ENCODE measurements at regions not wholly inside any gene's neighbourhood (a gene's known extent, or its start where the extent isn't known, plus 50 kb on each side); places are given as distances from the start of the nearest gene placed in this dataset.

- H3K9me3 ChIP-seq = no peaks in the 10 kb centered on the region
- peaks cover 35% of the 10 kb centered on the region for H3K27me3 ChIP-seq (ENCODE audit: low read depth)
- H3K36me3 ChIP-seq (replicated peaks) = no peaks in the 10 kb centered on the region
- in situ Hi-C loops (cut with MboI; ENCODE audit: low sequenced_read_pairs) = no loop called here
- no peak overlapping the region for H3K4me3 ChIP-seq
- DNase-seq (ENCODE audit: low spot score in 2 of 2) = no peak
- H3K4me1 ChIP-seq = no peaks in the 10 kb centered on the region
These were observed 52.0 kb upstream of the GRAMD1B start for GRCh38 chr11:123378096-123378495.

GRCh38 chr11:123377355-123377754, 52.7 kb upstream of the GRAMD1B start:
- DNase-seq (ENCODE audit: low spot score in 2 of 2) = no peak
- no peaks in the 10 kb centered on the region for H3K9me3 ChIP-seq

GRCh38 chr11:123375832-123376231, 54.2 kb upstream of the GRAMD1B start:
- no peak overlapping the region for H3K4me3 ChIP-seq
- no peaks in the 10 kb centered on the region for H3K4me1 ChIP-seq
- H3K27me3 ChIP-seq (ENCODE audit: low read depth) = peaks cover 34% of the 10 kb centered on the region
- no peaks in the 10 kb centered on the region for H3K9me3 ChIP-seq
- no peak for DNase-seq (ENCODE audit: low spot score in 2 of 2)
- in situ Hi-C loops (cut with MboI; ENCODE audit: low sequenced_read_pairs) = no loop called here
- no peaks in the 10 kb centered on the region for H3K36me3 ChIP-seq (replicated peaks)

More at GRCh38 chr11:123377355-123377754, 52.7 kb upstream of the GRAMD1B start:
- in situ Hi-C loops (cut with MboI; ENCODE audit: low sequenced_read_pairs) = no loop called here
- Histone ChIP-seq H3K4me3 (no peak overlapping the region), H3K27me3 (ENCODE audit: low read depth) (peaks cover 34% of the 10 kb centered on the region), H3K36me3 (replicated peaks) (no peaks in the 10 kb centered on the region), H3K4me1 (no peaks in the 10 kb centered on the region)

- Histone ChIP-seq H3K4me3 (no peak overlapping the region), H3K9me3 (no peaks in the 10 kb centered on the region), H3K27me3 (ENCODE audit: low read depth) (peaks cover 34% of the 10 kb centered on the region), H3K4me1 (no peaks in the 10 kb centered on the region), H3K36me3 (replicated peaks) (no peaks in the 10 kb centered on the region)
- in situ Hi-C loops (cut with MboI; ENCODE audit: low sequenced_read_pairs) = no loop called here
- no peak for DNase-seq (ENCODE audit: low spot score in 2 of 2)
These were observed 55.5 kb upstream of the GRAMD1B start for GRCh38 chr11:123374622-123374968.

GRCh38 chr11:123373754-123374621, 56.1 kb upstream of the GRAMD1B start:
- in situ Hi-C loops (cut with MboI; ENCODE audit: low sequenced_read_pairs) = no loop called here
- Histone ChIP-seq H3K4me3 (no peak overlapping the region), H3K36me3 (replicated peaks) (no peaks in the 10 kb centered on the region), H3K4me1 (no peaks in the 10 kb centered on the region), H3K27me3 (ENCODE audit: low read depth) (peaks cover 34% of the 10 kb centered on the region), H3K9me3 (no peaks in the 10 kb centered on the region)
- DNase-seq (ENCODE audit: low spot score in 2 of 2) = no peak

GRCh38 chr11:123371506-123372297, 58.4 kb upstream of the GRAMD1B start:
- H3K4me3 ChIP-seq = no peak overlapping the region
- H3K27me3 ChIP-seq (ENCODE audit: low read depth) = peaks cover 18% of the 10 kb centered on the region
- no peaks in the 10 kb centered on the region for H3K9me3 ChIP-seq
- in situ Hi-C loops (cut with MboI; ENCODE audit: low sequenced_read_pairs) = no loop called here
- H3K36me3 ChIP-seq (replicated peaks) = no peaks in the 10 kb centered on the region
- no peak for DNase-seq (ENCODE audit: low spot score in 2 of 2)
- no peaks in the 10 kb centered on the region for H3K4me1 ChIP-seq

GRCh38 chr11:123366924-123367323, 63.1 kb upstream of the GRAMD1B start:
- in situ Hi-C loops (cut with MboI; ENCODE audit: low sequenced_read_pairs) = no loop called here
- Histone ChIP-seq H3K4me3 (no peak overlapping the region), H3K36me3 (replicated peaks) (no peaks in the 10 kb centered on the region), H3K27me3 (ENCODE audit: low read depth) (peaks cover 24% of the 10 kb centered on the region), H3K9me3 (no peaks in the 10 kb centered on the region), H3K4me1 (no peaks in the 10 kb centered on the region)
- no peak for DNase-seq (ENCODE audit: low spot score in 2 of 2)

- no peaks in the 10 kb centered on the region for H3K4me1 ChIP-seq
- peaks cover 34% of the 10 kb centered on the region for H3K27me3 ChIP-seq (ENCODE audit: low read depth)
- no peak overlapping the region for H3K4me3 ChIP-seq
- DNase-seq (ENCODE audit: low spot score in 2 of 2) = no peak
- H3K36me3 ChIP-seq (replicated peaks) = no peaks in the 10 kb centered on the region
- no peaks in the 10 kb centered on the region for H3K9me3 ChIP-seq
- in situ Hi-C loops (cut with MboI; ENCODE audit: low sequenced_read_pairs) = no loop called here
These were observed 64.1 kb upstream of the GRAMD1B start for GRCh38 chr11:123365955-123366354.

- in situ Hi-C loops (cut with MboI; ENCODE audit: low sequenced_read_pairs) = no loop called here
- H3K27me3 ChIP-seq (ENCODE audit: low read depth) = peaks cover 49% of the 10 kb centered on the region
- no peaks in the 10 kb centered on the region for H3K9me3 ChIP-seq
- no peaks in the 10 kb centered on the region for H3K36me3 ChIP-seq (replicated peaks)
- H3K4me1 ChIP-seq = no peaks in the 10 kb centered on the region
- no peak overlapping the region for H3K4me3 ChIP-seq
- no peak for DNase-seq (ENCODE audit: low spot score in 2 of 2)
These were observed 66.0 kb upstream of the GRAMD1B start for GRCh38 chr11:123364080-123364479.

- Histone ChIP-seq H3K9me3 (no peaks in the 10 kb centered on the region), H3K36me3 (replicated peaks) (no peaks in the 10 kb centered on the region), H3K4me3 (no peak overlapping the region), H3K27me3 (ENCODE audit: low read depth) (peaks cover 54% of the 10 kb centered on the region), H3K4me1 (no peaks in the 10 kb centered on the region)
- in situ Hi-C loops (cut with MboI; ENCODE audit: low sequenced_read_pairs) = no loop called here
- no peak for DNase-seq (ENCODE audit: low spot score in 2 of 2)
These were observed 66.5 kb upstream of the GRAMD1B start for GRCh38 chr11:123363556-123363955.

- Histone ChIP-seq H3K36me3 (replicated peaks) (no peaks in the 10 kb centered on the region), H3K4me3 (no peak overlapping the region), H3K27me3 (ENCODE audit: low read depth) (peaks cover 60% of the 10 kb centered on the region), H3K9me3 (no peaks in the 10 kb centered on the region), H3K4me1 (no peaks in the 10 kb centered on the region)
- in situ Hi-C loops (cut with MboI; ENCODE audit: low sequenced_read_pairs) = no loop called here
- DNase-seq (ENCODE audit: low spot score in 2 of 2) = no peak
These were observed 67.1 kb upstream of the GRAMD1B start for GRCh38 chr11:123362941-123363340.

GRCh38 chr11:123362186-123362585, 67.9 kb upstream of the GRAMD1B start:
- H3K27me3 ChIP-seq (ENCODE audit: low read depth) = peaks cover 68% of the 10 kb centered on the region
- no peaks in the 10 kb centered on the region for H3K36me3 ChIP-seq (replicated peaks)
- H3K4me1 ChIP-seq = no peaks in the 10 kb centered on the region
- in situ Hi-C loops (cut with MboI; ENCODE audit: low sequenced_read_pairs) = no loop called here
- no peak overlapping the region for H3K4me3 ChIP-seq
- DNase-seq (ENCODE audit: low spot score in 2 of 2) = no peak
- no peaks in the 10 kb centered on the region for H3K9me3 ChIP-seq

GRCh38 chr11:123361110-123361509, 69.0 kb upstream of the GRAMD1B start:
- Histone ChIP-seq H3K4me3 (no peak overlapping the region), H3K4me1 (no peaks in the 10 kb centered on the region), H3K27me3 (ENCODE audit: low read depth) (peaks cover 74% of the 10 kb centered on the region), H3K9me3 (no peaks in the 10 kb centered on the region), H3K36me3 (replicated peaks) (no peaks in the 10 kb centered on the region)
- no peak for DNase-seq (ENCODE audit: low spot score in 2 of 2)
- in situ Hi-C loops (cut with MboI; ENCODE audit: low sequenced_read_pairs) = no loop called here

GRCh38 chr11:123360267-123360936, 69.7 kb upstream of the GRAMD1B start:
- in situ Hi-C loops (cut with MboI; ENCODE audit: low sequenced_read_pairs) = no loop called here
- no peaks in the 10 kb centered on the region for H3K9me3 ChIP-seq
- H3K27me3 ChIP-seq (ENCODE audit: low read depth) = peaks cover 71% of the 10 kb centered on the region
- no peak overlapping the region for H3K4me3 ChIP-seq
- DNase-seq (ENCODE audit: low spot score in 2 of 2) = no peak
- no peaks in the 10 kb centered on the region for H3K36me3 ChIP-seq (replicated peaks)
- no peaks in the 10 kb centered on the region for H3K4me1 ChIP-seq
